Transverse colon (tissue), 4 donors: ENCODE measurements at regions not wholly inside any gene's neighbourhood (a gene's known extent, or its start where the extent isn't known, plus 50 kb on each side); places are given as distances from the start of the nearest gene placed in this dataset.

Experiments used
- DNase-seq: peaks from one replicate; pipeline ENCODE4 v3.0.0-alpha.2; 2019
- H3K27ac ChIP-seq, 4 donors: fragments of 200-600 bp; sonication (generic); 2 replicates each; pipeline ENCODE4 v1.5.1; 2016 to 2018; ENCODE audit warnings: inconsistent platforms in 4 of 4
- H3K27me3 ChIP-seq: fragments of 200-600 bp; sonication (generic); 2 replicates; pipeline ENCODE4 v1.5.1; 2017; ENCODE audit warnings: inconsistent platforms
- H3K36me3 ChIP-seq, 4 donors: fragments of 200-600 bp; sonication (generic); 2 replicates each; pipeline ENCODE4 v1.5.1; 2017 to 2019; ENCODE audit warnings: inconsistent platforms in 4 of 4
- H3K4me1 ChIP-seq, 4 donors: fragments of 200-600 bp; sonication (generic); 2 replicates each; pipeline ENCODE4 v1.5.1; 2017 to 2020; ENCODE audit warnings: inconsistent platforms in 4 of 4
- H3K4me3 ChIP-seq, 4 donors: fragments of 200-600 bp; sonication (generic); 1 replicate in 1 of 4; 2 replicates in 3 of 4; pipeline versions ENCODE4 v1.5.1 to v1.6.1; 2017 to 2019; ENCODE audit warnings: inconsistent platforms in 4 of 4
- H3K9me3 ChIP-seq, 2 donors: fragments of 200-600 bp; sonication (generic); 2 replicates each; pipeline ENCODE4 v1.5.1; 2017 to 2019; ENCODE audit warnings: inconsistent platforms in 2 of 2
- CTCF ChIP-seq, 5 experiments: fragments of 200-600 bp in 3 of 5; fragments of 450-650 bp in 2 of 5; sonication (generic) in 3 of 5; IDR thresholded peaks; 1 replicate in 2 of 5; 2 replicates in 3 of 5; pipeline ENCODE4 v1.5.1; 2016 to 2017; ENCODE audit warnings: antibody characterized with exemption in 5 of 5, inconsistent platforms in 3 of 5, mild to moderate bottlenecking in 2 of 5, moderate library complexity in 1 of 5
- EP300 ChIP-seq: sonication (generic); formaldehyde crosslinking; IDR thresholded peaks from one replicate; pipeline ENCODE4 v1.6.1; 2017; ENCODE audit warnings: antibody characterized with exemption, low read depth
- POLR2A ChIP-seq: fragments of 450-650 bp; IDR thresholded peaks from one replicate; pipeline ENCODE4 v1.6.1; 2016; ENCODE audit warnings: antibody characterized with exemption, mild to moderate bottlenecking, moderate library complexity
- POLR2AphosphoS5 ChIP-seq, 3 donors: sonication (generic); formaldehyde crosslinking; IDR thresholded peaks; one replicate each; pipeline ENCODE4 v1.6.1; 2016; ENCODE audit warnings: antibody characterized with exemption in 3 of 3
- WGBS, 2 donors: methylation state at CpG; one replicate each; pipeline ENCODE4 v1.1.5; 2018; ENCODE audit warnings: low coverage in 1 of 2; 5-methylcytosine and 5-hydroxymethylcytosine counted together
- in situ Hi-C, 4 donors: fragments of 200-750 bp; cut with MboI; loops; one replicate each; pipeline versions ENCODE4 v1.15.0 to v1.15.1; 2017; ENCODE audit warnings: low sequenced_read_pairs in 3 of 4, low pct_ligation_motif_present in 1 of 4, low pct_unique_long_range_greater_than_20kb in 1 of 4
- intact Hi-C: fragments of 100-400 bp; cut with DNase I; formaldehyde crosslinking; loops from one replicate; pipeline ENCODE4 v1.15.1; 2023; ENCODE audit warnings: low total_unique reads

- no peaks in the 10 kb centered on the region for H3K27me3 ChIP-seq
- no peaks in the 10 kb centered on the region for H3K36me3 ChIP-seq
- H3K9me3 ChIP-seq, result no peaks in the 10 kb centered on the region
- no peak overlapping the region for H3K27ac ChIP-seq
- TF ChIP-seq POLR2A (no peak), CTCF (IDR thresholded peaks at IDR 0.05) (no peak), EP300 (no peak), POLR2AphosphoS5 (IDR thresholded peaks at IDR 0.05) (no peak)
- no peak for DNase-seq
- no peaks in the 10 kb centered on the region for H3K4me1 ChIP-seq
- intact Hi-C loops, result no loop called here
- 81 to 92% methylated on average over 2 of the region's 2 CpGs for WGBS, 2 donors
- in situ Hi-C loops, result no loop called here
- no peak overlapping the region for H3K4me3 ChIP-seq
Measured at GRCh38 chr12:18878676-18879180, 140.8 kb downstream of the CAPZA3 start.

- H3K4me3 ChIP-seq, result no peak overlapping the region
- no peak for DNase-seq
- intact Hi-C loops (no loop called here), in situ Hi-C loops (no loop called here)
- no peak overlapping the region for H3K27ac ChIP-seq
- WGBS, 2 donors, result 73 to 81% methylated on average over 3 to 5 of the region's 5 CpGs
- no peaks in the 10 kb centered on the region for H3K4me1 ChIP-seq
- TF ChIP-seq CTCF (IDR thresholded peaks at IDR 0.05) (no peak), POLR2A (no peak), POLR2AphosphoS5 (IDR thresholded peaks at IDR 0.05) (no peak), EP300 (no peak)
- no peaks in the 10 kb centered on the region for H3K9me3 ChIP-seq
- no peaks in the 10 kb centered on the region for H3K27me3 ChIP-seq
- H3K36me3 ChIP-seq, result no peaks in the 10 kb centered on the region
Measured at GRCh38 chr12:18882690-18883089, 144.8 kb downstream of the CAPZA3 start.

- H3K4me3 ChIP-seq, result no peak overlapping the region
- TF ChIP-seq POLR2AphosphoS5 (IDR thresholded peaks at IDR 0.05) (no peak), CTCF (IDR thresholded peaks at IDR 0.05) (no peak), EP300 (no peak), POLR2A (no peak)
- no peak for DNase-seq
- peaks cover 0 to 6% (median 0%) of the 10 kb centered on the region in 4 donors for H3K4me1 ChIP-seq
- no peaks in the 10 kb centered on the region for H3K36me3 ChIP-seq
- intact Hi-C loops, result no loop called here
- no peaks in the 10 kb centered on the region for H3K9me3 ChIP-seq
- no peaks in the 10 kb centered on the region for H3K27me3 ChIP-seq
- WGBS, 2 donors, result 69 to 70% methylated on average over 3 of the region's 3 CpGs
- no peak overlapping the region for H3K27ac ChIP-seq
- in situ Hi-C loops, result no loop called here
Measured at GRCh38 chr12:18886962-18887361, 149.0 kb downstream of the CAPZA3 start.

- no peak for DNase-seq
- Histone ChIP-seq H3K9me3 (no peaks in the 10 kb centered on the region), H3K4me3 (no peak overlapping the region), H3K36me3 (no peaks in the 10 kb centered on the region), H3K27me3 (no peaks in the 10 kb centered on the region), H3K4me1 (peaks cover 0 to 6% (median 0%) of the 10 kb centered on the region in 4 donors), H3K27ac (no peak overlapping the region)
- in situ Hi-C loops, result no loop called here
- 70 to 80% methylated on average over 3 to 4 of the region's 4 CpGs for WGBS, 2 donors
- intact Hi-C loops, result no loop called here
- no peak for TF ChIP-seq CTCF (IDR thresholded peaks at IDR 0.05)
- TF ChIP-seq POLR2A, result no peak
- no peak for TF ChIP-seq EP300
- no peak for TF ChIP-seq POLR2AphosphoS5 (IDR thresholded peaks at IDR 0.05)
Measured at GRCh38 chr12:18887368-18887767, 149.4 kb downstream of the CAPZA3 start.
